ENCODE measurements at regions not wholly inside any gene's neighbourhood (a gene's known extent, or its start where the extent isn't known, plus 50 kb on each side); places are given as distances from the start of the nearest gene placed in this dataset.
"Not testable (repeated sequence)": the region's sequence is repeated elsewhere in the genome, so short reads cannot be mapped to it uniquely, and the experiment has no call there.

- H4K20me1 ChIP-seq (ENCODE audit: insufficient read depth, low read length): no peaks in the 10 kb centered on the region
- H3K9me3 ChIP-seq (replicated peaks; ENCODE audit: insufficient read depth, low read length): no peaks in the 10 kb centered on the region
- peaks cover 37% of the 10 kb centered on the region for H3K27me3 ChIP-seq (replicated peaks; ENCODE audit: insufficient read depth, low read length)
- no peaks in the 10 kb centered on the region for H3K4me1 ChIP-seq (ENCODE audit: low read length)
- no peak overlapping the region for H3K4me2 ChIP-seq (ENCODE audit: low read depth, low read length)
- no peak for DNase-seq
- H3K36me3 ChIP-seq (replicated peaks; ENCODE audit: insufficient read depth, low read length): no peaks in the 10 kb centered on the region
- no peaks in the 10 kb centered on the region for H3K9me2 ChIP-seq (replicated peaks; ENCODE audit: insufficient read depth, low read length)
- no peak overlapping the region for H3K4me3 ChIP-seq (ENCODE audit: low read length)
- H3K27ac ChIP-seq (ENCODE audit: low read length): no peak overlapping the region
- H3K9ac ChIP-seq (ENCODE audit: low read length): no peak overlapping the region
- H3K79me2 ChIP-seq (ENCODE audit: low read length): no peaks in the 10 kb centered on the region
- no peaks in the 10 kb centered on the region for H3F3A ChIP-seq (ENCODE audit: insufficient read depth, low read length)
- H2AFZ ChIP-seq (ENCODE audit: low read length): no peak overlapping the region
- TF ChIP-seq EZH2 (optimal IDR thresholded peaks at IDR 0.05; ENCODE audit: low read depth, low read length) (no peak), EZH2phosphoT487 (IDR thresholded peaks at IDR 0.05; ENCODE audit: low read length) (no peak)
- TF ChIP-seq, protein P1, sequence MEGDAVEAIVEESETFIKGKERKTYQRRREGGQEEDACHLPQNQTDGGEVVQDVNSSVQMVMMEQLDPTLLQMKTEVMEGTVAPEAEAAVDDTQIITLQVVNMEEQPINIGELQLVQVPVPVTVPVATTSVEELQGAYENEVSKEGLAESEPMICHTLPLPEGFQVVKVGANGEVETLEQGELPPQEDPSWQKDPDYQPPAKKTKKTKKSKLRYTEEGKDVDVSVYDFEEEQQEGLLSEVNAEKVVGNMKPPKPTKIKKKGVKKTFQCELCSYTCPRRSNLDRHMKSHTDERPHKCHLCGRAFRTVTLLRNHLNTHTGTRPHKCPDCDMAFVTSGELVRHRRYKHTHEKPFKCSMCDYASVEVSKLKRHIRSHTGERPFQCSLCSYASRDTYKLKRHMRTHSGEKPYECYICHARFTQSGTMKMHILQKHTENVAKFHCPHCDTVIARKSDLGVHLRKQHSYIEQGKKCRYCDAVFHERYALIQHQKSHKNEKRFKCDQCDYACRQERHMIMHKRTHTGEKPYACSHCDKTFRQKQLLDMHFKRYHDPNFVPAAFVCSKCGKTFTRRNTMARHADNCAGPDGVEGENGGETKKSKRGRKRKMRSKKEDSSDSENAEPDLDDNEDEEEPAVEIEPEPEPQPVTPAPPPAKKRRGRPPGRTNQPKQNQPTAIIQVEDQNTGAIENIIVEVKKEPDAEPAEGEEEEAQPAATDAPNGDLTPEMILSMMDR (IDR thresholded peaks at IDR 0.05; ENCODE audit: low read length): no peak
Observed at GRCh38 chr16:86888231-86889053, 310.1 kb downstream of the FOXL1 start.

GRCh38 chr16:86889054-86889366 is 310.7 kb downstream of the FOXL1 start:
- H3K4me3 ChIP-seq (ENCODE audit: low read length); H2AFZ ChIP-seq (ENCODE audit: low read length); H3K4me2 ChIP-seq (ENCODE audit: low read depth, low read length); H3K4me1 ChIP-seq (ENCODE audit: low read length); H3K9me2 ChIP-seq (replicated peaks; ENCODE audit: insufficient read depth, low read length); DNase-seq; H3F3A ChIP-seq (ENCODE audit: insufficient read depth, low read length); H4K20me1 ChIP-seq (ENCODE audit: insufficient read depth, low read length); H3K79me2 ChIP-seq (ENCODE audit: low read length); H3K9ac ChIP-seq (ENCODE audit: low read length); H3K27ac ChIP-seq (ENCODE audit: low read length); H3K9me3 ChIP-seq (replicated peaks; ENCODE audit: insufficient read depth, low read length); H3K36me3 ChIP-seq (replicated peaks; ENCODE audit: insufficient read depth, low read length): not testable (repeated sequence)
- peaks cover 42% of the 10 kb centered on the region for H3K27me3 ChIP-seq (replicated peaks; ENCODE audit: insufficient read depth, low read length)

GRCh38 chr16:86889974-86890373 is 311.6 kb downstream of the FOXL1 start:
- Histone ChIP-seq H3K4me2 (ENCODE audit: low read depth, low read length) (no peak overlapping the region), H3K4me3 (ENCODE audit: low read length) (no peak overlapping the region), H4K20me1 (ENCODE audit: insufficient read depth, low read length) (no peaks in the 10 kb centered on the region), H3K27me3 (replicated peaks; ENCODE audit: insufficient read depth, low read length) (peaks cover 51% of the 10 kb centered on the region), H3K36me3 (replicated peaks; ENCODE audit: insufficient read depth, low read length) (no peaks in the 10 kb centered on the region), H3K27ac (ENCODE audit: low read length) (no peak overlapping the region), H2AFZ (ENCODE audit: low read length) (no peak overlapping the region), H3F3A (ENCODE audit: insufficient read depth, low read length) (no peaks in the 10 kb centered on the region), H3K4me1 (ENCODE audit: low read length) (no peaks in the 10 kb centered on the region), H3K9ac (ENCODE audit: low read length) (no peak overlapping the region), H3K9me2 (replicated peaks; ENCODE audit: insufficient read depth, low read length) (no peaks in the 10 kb centered on the region), H3K79me2 (ENCODE audit: low read length) (no peaks in the 10 kb centered on the region), H3K9me3 (replicated peaks; ENCODE audit: insufficient read depth, low read length) (no peaks in the 10 kb centered on the region)
- TF ChIP-seq EZH2phosphoT487 (IDR thresholded peaks at IDR 0.05; ENCODE audit: low read length): no peak
- TF ChIP-seq, protein P1 (IDR thresholded peaks at IDR 0.05; ENCODE audit: low read length): no peak
- TF ChIP-seq EZH2 (optimal IDR thresholded peaks at IDR 0.05; ENCODE audit: low read depth, low read length): no peak
- no peak for DNase-seq

DNA sequence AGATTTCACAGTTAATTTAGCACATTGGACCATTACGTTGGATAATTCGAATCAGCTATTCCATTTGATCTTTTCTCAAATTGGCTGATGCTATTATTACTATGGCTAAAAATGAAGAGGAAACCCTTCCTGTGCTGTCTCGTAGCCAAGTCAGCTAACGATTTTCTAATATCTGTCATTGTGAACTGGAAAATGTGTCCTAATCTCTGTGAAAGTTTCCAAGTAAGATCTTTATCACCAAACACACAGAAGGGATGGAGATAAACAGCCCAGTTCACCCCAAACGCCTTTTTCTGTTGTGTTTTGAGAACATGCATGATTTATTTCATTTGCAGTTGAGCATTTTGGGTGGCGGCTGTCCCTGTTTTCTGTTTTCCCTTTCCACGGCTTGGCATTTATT is 312.8 kb downstream of the FOXL1 start:
- Histone ChIP-seq H3K4me2 (ENCODE audit: low read depth, low read length) (no peak overlapping the region), H3K27me3 (replicated peaks; ENCODE audit: insufficient read depth, low read length) (peaks cover 60% of the 10 kb centered on the region), H2AFZ (ENCODE audit: low read length) (no peak overlapping the region), H4K20me1 (ENCODE audit: insufficient read depth, low read length) (no peaks in the 10 kb centered on the region), H3K36me3 (replicated peaks; ENCODE audit: insufficient read depth, low read length) (no peaks in the 10 kb centered on the region), H3K9me3 (replicated peaks; ENCODE audit: insufficient read depth, low read length) (no peaks in the 10 kb centered on the region), H3K27ac (ENCODE audit: low read length) (no peak overlapping the region), H3K9me2 (replicated peaks; ENCODE audit: insufficient read depth, low read length) (no peaks in the 10 kb centered on the region), H3K4me3 (ENCODE audit: low read length) (no peak overlapping the region), H3K9ac (ENCODE audit: low read length) (no peak overlapping the region), H3K4me1 (ENCODE audit: low read length) (no peaks in the 10 kb centered on the region), H3K79me2 (ENCODE audit: low read length) (no peaks in the 10 kb centered on the region), H3F3A (ENCODE audit: insufficient read depth, low read length) (no peaks in the 10 kb centered on the region)
- DNase-seq: no peak
- TF ChIP-seq, protein P1 (IDR thresholded peaks at IDR 0.05; ENCODE audit: low read length): no peak
- TF ChIP-seq EZH2phosphoT487 (IDR thresholded peaks at IDR 0.05; ENCODE audit: low read length) (no peak), EZH2 (optimal IDR thresholded peaks at IDR 0.05; ENCODE audit: low read depth, low read length) (no peak)
